Activated B cell treated with CpG ODN at 0.5 μM for 24 hours (primary cell): ENCODE measurements at regions not wholly inside any gene's neighbourhood (a gene's known extent, or its start where the extent isn't known, plus 50 kb on each side); places are given as distances from the start of the nearest gene placed in this dataset.

ENCODE experiments used
- ATAC-seq: fragments of 200-7000 bp; cut with Tn5 transposase; one replicate; pipeline ENCODE4 v1.10.0; 2021; ENCODE audit warnings: low read depth, mild to moderate bottlenecking, moderate library complexity
- CTCF ChIA-PET: fragments of 350-600 bp; sonication (Branson Sonifier 250); formaldehyde crosslinking; loops from one replicate; lab custom pipeline; 2021; ENCODE audit warnings: antibody characterized with exemption; lab: Charles Lee
- POLR2A ChIA-PET: fragments of 350-600 bp; sonication (Branson Sonifier 250); formaldehyde crosslinking; loops from one replicate; lab custom pipeline; 2021; ENCODE audit warnings: antibody characterized with exemption; lab: Charles Lee
- DNase-seq: peaks from one replicate; pipeline ENCODE4 v3.0.0; 2022
- H3K27ac Mint-ChIP-seq: one replicate; pipeline ENCODE4 v1.8.0; 2020; ENCODE audit warnings: mixed read lengths
- H3K27me3 Mint-ChIP-seq: one replicate; pipeline ENCODE4 v1.8.0; 2021; ENCODE audit warnings: mixed read lengths
- H3K36me3 Mint-ChIP-seq: one replicate; pipeline ENCODE4 v1.8.0; 2021; ENCODE audit warnings: low read depth, mixed read lengths
- H3K4me1 Mint-ChIP-seq: one replicate; pipeline ENCODE4 v1.8.0; 2021; ENCODE audit warnings: mixed read lengths
- H3K4me3 Mint-ChIP-seq: one replicate; pipeline ENCODE4 v1.8.0; 2020; ENCODE audit warnings: mild to moderate bottlenecking, mixed read lengths
- H3K9me3 Mint-ChIP-seq: one replicate; pipeline ENCODE4 v1.8.0; 2020; ENCODE audit warnings: mixed read lengths
- intact Hi-C: fragments of 100-400 bp; cut with micrococcal nuclease; formaldehyde crosslinking; loops from one replicate; pipeline ENCODE4 v1.15.1; 2024
- TF ChIP-seq, protein P1 (sequence below): fragments of 200-600 bp; IDR thresholded peaks from one replicate; pipeline ENCODE4 v1.8.0; 2022; ENCODE audit warnings: antibody characterized with exemption, mild to moderate bottlenecking

DNA sequence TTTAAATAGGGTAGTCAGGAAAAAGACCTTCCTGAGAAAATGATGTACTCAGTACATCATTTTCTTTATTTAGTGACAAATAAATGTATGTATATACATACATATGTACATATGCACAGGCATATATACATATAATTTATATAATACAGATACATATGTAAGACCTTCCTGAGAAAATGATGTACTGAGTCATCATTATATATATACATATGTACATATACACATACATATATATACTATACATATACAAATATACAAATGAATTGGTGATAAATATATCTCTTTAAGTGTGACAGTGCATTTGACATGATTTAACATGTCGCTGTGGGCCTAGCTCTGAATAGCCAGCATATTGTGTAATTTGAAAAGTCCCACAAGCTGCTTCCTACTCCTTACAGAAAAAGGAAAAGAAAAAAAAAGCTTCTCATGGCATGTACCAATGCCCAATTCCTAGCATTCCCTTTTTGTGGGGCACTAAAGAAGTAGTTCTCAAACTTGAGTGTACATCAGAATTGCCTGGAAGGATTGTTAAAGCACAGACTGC lies 208.1 kb upstream of the UMPS start:
- Mint-ChIP-seq H3K4me3 (no peak overlapping the region), H3K36me3 (no peaks in the 10 kb centered on the region), H3K27ac (no peak overlapping the region), H3K4me1 (no peaks in the 10 kb centered on the region), H3K27me3 (peaks cover 14% of the 10 kb centered on the region), H3K9me3 (no peaks in the 10 kb centered on the region)
- intact Hi-C loops = no loop called here
- DNase-seq (no peak), ATAC-seq (no peak)
- CTCF ChIA-PET = no interaction called here
- TF ChIP-seq, protein P1, sequence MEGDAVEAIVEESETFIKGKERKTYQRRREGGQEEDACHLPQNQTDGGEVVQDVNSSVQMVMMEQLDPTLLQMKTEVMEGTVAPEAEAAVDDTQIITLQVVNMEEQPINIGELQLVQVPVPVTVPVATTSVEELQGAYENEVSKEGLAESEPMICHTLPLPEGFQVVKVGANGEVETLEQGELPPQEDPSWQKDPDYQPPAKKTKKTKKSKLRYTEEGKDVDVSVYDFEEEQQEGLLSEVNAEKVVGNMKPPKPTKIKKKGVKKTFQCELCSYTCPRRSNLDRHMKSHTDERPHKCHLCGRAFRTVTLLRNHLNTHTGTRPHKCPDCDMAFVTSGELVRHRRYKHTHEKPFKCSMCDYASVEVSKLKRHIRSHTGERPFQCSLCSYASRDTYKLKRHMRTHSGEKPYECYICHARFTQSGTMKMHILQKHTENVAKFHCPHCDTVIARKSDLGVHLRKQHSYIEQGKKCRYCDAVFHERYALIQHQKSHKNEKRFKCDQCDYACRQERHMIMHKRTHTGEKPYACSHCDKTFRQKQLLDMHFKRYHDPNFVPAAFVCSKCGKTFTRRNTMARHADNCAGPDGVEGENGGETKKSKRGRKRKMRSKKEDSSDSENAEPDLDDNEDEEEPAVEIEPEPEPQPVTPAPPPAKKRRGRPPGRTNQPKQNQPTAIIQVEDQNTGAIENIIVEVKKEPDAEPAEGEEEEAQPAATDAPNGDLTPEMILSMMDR = no peak
- POLR2A ChIA-PET = no interaction called here

DNA sequence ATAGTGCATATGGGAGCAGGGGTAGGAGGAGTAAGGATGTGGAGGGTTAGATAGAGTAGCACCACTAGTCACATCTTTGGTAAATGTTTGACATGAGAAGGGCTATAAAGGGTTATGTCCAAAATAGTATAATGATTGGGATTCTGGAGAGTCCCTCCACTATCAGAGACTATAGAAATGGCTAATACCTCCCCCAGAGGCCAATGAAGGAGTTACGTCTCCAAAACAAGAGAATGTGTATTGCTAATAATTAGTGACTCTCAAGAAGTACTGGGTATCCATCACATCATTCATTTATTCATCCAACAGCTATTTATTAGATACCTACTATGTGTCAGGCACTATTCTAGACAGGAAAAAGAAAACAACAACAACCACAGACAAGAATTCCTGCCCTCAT lies 203.7 kb upstream of the UMPS start:
- DNase-seq (no peak), ATAC-seq (no peak)
- TF ChIP-seq, protein P1 = no peak
- H3K27ac Mint-ChIP-seq = no peak overlapping the region
- POLR2A ChIA-PET = no interaction called here
- no peaks in the 10 kb centered on the region for H3K36me3 Mint-ChIP-seq
- CTCF ChIA-PET = no interaction called here
- peaks cover 11% of the 10 kb centered on the region for H3K27me3 Mint-ChIP-seq
- intact Hi-C loops = no loop called here
- H3K4me1 Mint-ChIP-seq = no peaks in the 10 kb centered on the region
- H3K4me3 Mint-ChIP-seq = no peak overlapping the region
- H3K9me3 Mint-ChIP-seq = no peaks in the 10 kb centered on the region

DNA sequence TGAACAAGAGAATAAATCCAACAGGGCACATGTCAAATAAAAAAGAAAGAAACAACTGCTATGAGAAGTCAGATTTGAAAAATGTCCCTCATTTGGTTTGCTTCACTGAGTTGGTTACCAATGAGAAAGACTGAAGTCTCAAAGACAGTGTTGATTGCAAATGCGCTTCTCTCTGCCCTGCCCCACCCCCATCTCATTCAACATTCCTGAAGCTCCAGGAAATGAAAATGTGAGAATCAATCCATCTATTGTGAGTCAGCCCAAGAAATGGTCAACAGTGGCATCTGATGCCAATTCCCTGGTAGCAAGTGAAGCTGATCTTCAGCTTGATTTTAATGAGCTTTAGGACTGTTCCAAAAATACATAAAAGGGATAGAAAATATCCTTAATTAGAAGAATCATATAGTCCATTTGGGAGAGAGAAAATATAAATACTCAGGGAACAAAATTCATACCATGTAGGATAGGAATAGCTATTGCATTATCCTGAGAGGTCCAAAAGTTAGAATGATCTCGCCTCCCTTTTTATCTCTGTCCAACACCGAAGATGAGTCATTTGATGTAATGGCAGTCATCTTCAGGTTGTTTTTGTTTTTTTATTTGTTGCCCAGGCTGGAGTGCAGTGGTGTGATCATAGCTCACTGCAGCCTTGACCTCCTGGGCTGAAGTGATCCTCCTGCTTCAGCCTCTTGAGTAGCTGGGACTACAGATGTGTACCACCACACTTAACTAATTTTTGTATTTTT lies 200.3 kb upstream of the UMPS start:
- Mint-ChIP-seq H3K36me3 (no peaks in the 10 kb centered on the region), H3K4me1 (no peaks in the 10 kb centered on the region), H3K9me3 (no peaks in the 10 kb centered on the region), H3K27ac (no peak overlapping the region), H3K27me3 (peaks cover 7% of the 10 kb centered on the region), H3K4me3 (no peak overlapping the region)
- ATAC-seq (no peak), DNase-seq (no peak)
- CTCF ChIA-PET = no interaction called here
- POLR2A ChIA-PET = no interaction called here
- TF ChIP-seq, protein P1 = no peak
- intact Hi-C loops = no loop called here

DNA sequence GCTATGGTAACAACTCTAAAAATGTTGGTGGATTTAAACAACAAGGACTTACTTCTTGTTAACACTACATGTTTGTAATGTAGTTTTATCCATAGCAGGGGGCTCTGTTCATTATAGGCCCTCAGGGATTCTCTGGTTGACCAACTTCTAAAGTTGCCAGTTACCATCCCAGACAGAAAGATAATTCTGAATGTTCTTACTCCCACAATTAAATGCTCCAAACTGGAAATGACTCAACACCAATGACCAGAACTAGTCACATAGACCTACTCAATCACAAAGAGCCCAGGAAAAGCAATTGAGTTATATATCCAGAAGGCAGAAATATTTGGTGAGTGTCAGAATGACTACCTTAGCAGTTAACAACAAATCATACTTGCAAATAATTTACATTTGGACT lies 199.3 kb upstream of the UMPS start:
- DNase-seq = no peak
- intact Hi-C loops = no loop called here
- ChIA-PET CTCF (no interaction called here), POLR2A (no interaction called here)
- H3K4me1 Mint-ChIP-seq = no peaks in the 10 kb centered on the region
- no peak overlapping the region for H3K27ac Mint-ChIP-seq
- H3K4me3 Mint-ChIP-seq = no peak overlapping the region
- TF ChIP-seq, protein P1 = no peak
- H3K9me3 Mint-ChIP-seq = no peaks in the 10 kb centered on the region
- ATAC-seq = no peak
- peaks cover 7% of the 10 kb centered on the region for H3K27me3 Mint-ChIP-seq
- no peaks in the 10 kb centered on the region for H3K36me3 Mint-ChIP-seq

DNA sequence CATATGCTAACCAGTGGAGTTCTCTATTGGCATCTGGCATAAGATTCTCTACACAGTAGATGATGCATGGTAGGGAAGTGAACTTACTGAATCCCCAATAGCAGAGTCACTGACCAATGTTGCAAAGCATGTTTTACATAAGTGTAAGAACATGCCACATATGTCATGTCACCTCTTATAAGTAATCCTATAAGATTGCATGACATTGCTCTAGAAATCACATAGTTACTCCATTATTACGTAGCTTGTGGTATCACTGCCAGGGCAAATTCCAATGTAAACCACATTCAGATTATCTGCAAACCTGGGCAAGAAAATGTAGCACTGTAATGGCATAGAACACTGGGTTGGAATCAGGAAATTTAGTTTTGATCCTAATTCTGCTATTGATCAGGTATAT lies 198.2 kb upstream of the UMPS start:
- TF ChIP-seq, protein P1 = no peak
- Mint-ChIP-seq H3K27ac (no peak overlapping the region), H3K36me3 (no peaks in the 10 kb centered on the region), H3K9me3 (no peaks in the 10 kb centered on the region), H3K4me3 (no peak overlapping the region), H3K4me1 (no peaks in the 10 kb centered on the region), H3K27me3 (peaks cover 7% of the 10 kb centered on the region)
- CTCF ChIA-PET = no interaction called here
- POLR2A ChIA-PET = no interaction called here
- DNase-seq (no peak), ATAC-seq (no peak)
- intact Hi-C loops = no loop called here
